ENCODE measurements at regions not wholly inside any gene's neighbourhood (a gene's known extent, or its start where the extent isn't known, plus 50 kb on each side); places are given as distances from the start of the nearest gene placed in this dataset.

DNA sequence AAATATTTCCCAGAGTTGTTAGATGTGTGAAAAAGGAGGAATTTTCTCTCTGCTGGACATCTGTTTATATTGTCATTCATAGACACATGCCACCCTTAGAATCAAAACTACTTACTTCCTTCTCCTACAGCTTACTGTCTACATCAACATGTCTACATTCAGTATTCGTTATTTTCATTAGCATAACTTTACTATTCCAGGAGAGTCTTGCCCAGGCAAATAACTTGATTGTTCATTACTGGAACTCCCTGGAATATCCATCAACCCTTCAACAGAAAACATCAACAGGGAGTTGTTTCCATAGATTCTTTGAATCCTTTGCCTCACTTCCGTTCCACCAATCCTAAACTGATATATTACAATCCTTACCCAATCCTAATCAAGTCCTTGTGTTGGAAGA lies 457.5 kb upstream of the ZNF608 start:
- no peak for DNase-seq (ENCODE audit: low spot score)

DNA sequence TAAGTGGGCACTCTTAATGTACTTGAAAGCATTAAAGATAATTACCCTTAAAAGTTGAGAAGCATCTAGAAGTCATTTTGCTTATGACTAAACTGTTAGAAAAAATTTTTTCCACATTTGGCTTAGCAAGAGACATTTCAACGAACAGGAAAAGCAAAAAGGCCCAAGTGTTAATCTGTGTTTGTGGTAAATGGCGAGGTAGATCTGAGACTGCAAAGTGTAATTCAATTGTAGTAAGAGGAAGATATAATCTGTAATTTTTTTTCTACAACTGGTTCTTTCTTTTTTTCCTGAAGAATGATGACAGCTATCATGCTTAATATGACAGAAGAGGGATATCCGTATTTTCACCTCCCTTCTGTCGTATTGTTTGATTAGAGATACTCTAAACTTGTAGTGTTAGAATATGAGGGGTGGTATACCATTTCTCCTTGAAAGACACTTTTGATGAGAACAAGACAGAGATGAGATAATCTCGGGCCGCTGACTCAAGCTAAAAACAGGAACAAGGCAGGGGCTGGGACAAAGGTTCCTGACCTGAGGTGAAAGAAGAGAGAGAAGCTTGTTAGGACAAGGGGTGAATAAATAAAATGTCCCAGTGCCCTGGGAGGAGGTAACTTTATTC lies 459.3 kb upstream of the ZNF608 start:
- DNase-seq (ENCODE audit: low spot score), result no peak

DNA sequence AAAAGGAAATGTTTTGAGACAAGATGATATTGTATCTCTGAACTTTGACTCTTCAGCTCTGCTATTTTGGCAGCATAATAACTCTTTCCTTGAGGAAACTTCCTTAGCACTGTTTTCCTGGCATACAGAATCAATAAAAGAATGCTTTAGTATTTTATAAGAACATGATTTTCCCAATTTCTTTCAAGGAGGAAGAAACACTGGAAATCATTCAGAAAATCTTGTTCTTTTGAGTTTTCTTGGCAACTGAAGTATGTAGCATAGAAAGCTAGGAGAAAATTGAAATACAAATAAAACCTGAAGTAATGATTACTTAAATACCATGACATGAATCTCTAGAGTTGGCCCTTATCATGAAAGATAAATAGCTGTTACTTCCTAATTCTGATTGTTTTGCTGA lies 461.4 kb upstream of the ZNF608 start:
- no peak for DNase-seq (ENCODE audit: low spot score)

GRCh38 chr5:125209650-125210049 lies 463.2 kb upstream of the ZNF608 start:
- no peak for DNase-seq (ENCODE audit: low spot score)

DNA sequence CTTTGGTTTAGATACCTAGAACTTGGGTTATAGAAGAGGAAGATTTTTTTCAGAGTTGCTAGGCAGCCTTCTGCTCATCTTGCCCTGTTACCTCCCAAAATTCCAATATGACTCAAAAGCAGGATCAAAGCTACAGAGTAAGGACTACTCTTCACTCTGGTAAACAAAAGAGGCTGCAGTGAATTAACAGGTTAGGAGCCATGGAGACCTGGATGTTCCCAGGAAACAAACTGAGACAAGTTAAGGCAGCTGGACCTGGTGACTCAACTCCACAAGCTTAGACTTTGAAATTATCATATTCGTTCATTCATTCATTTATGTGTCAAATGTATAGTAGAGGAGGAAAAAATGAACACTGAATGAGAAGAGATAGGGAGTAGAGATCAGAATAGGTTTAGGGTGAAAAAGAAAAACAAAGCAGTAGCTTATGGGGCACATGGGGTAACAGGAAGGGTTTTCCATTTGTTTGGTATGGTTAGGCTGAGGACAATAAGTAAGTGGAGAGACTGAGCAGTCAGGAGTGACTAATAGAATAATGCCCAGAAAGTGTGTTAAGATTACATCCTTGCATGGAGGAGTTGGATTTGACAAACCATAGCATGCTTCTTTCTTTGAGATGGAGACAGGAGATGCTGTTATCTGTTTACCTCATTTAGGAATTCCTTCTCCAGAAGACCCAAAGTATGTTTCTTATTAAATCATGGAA lies 464.0 kb upstream of the ZNF608 start:
- DNase-seq (ENCODE audit: low spot score), result no peak

DNA sequence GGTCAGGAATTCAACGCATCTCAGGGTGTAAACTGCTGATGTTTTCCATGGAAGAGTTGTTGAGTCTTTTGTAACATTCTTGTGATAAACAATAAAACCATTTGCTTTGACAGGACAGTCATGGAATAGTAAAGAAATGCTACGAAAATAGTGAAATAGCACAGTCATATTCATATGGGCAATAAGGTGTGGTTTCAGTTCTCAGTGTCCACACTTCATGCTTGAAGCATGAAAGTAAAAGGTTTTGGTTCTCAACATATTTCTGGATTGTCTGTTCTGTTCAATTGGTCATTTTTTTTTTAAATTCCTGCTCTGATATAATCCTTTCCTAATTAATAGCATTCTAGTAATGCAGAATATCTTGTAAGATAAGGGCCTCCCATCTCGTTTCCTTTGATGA lies 467.6 kb upstream of the ZNF608 start:
- DNase-seq (ENCODE audit: low spot score), result no peak

- DNase-seq (ENCODE audit: low spot score), result no peak
Observed at GRCh38 chr5:125215593-125215992, 469.2 kb upstream of the ZNF608 start.

GRCh38 chr5:125219710-125220109 lies 473.3 kb upstream of the ZNF608 start:
- no peak for DNase-seq (ENCODE audit: low spot score)

- no peak for DNase-seq (ENCODE audit: low spot score)
Observed at GRCh38 chr5:125220284-125220683, 473.8 kb upstream of the ZNF608 start.

GRCh38 chr5:125222597-125223240 lies 476.3 kb upstream of the ZNF608 start:
- DNase-seq (ENCODE audit: low spot score), result no peak

GRCh38 chr5:125225424-125225823 lies 479.0 kb upstream of the ZNF608 start:
- DNase-seq (ENCODE audit: low spot score), result no peak

- DNase-seq (ENCODE audit: low spot score), result no peak
Observed at GRCh38 chr5:125226825-125227224, 480.4 kb upstream of the ZNF608 start.

DNA sequence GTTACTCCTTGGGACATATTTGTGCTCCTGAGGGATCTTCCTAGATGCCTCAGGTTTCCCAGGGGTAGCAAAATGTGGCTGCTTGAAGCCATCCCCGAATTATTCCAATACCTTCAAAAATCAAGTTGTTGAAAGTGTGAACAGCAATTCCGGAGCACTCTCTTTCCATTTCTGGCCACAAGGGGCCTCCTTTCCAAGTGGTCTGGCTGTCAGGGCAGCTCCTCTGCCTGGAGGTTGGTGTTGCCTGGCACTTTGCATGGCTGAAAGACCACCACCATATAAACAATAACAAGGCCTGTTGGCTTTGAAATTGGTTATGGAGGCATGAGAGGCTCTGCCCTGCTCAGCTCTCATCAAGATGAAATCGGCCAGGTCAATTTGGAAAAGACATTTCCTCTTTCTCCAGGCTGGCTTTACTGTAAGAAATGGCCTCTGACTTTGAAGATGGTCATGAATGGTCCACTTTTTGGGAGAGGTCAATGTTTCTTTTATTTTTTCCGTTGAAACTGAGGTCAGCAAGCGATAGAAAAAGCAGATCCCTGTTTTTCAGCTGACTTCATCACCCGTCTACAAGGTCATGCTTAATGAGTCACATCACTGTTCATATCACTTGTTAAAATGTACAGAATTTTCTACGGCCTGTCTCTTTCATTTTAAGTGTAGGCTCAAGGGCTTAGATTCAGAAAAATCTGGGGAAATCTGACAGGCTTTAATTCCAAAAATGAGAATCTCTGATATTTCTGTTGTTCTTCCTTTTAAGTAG lies 481.1 kb upstream of the ZNF608 start:
- DNase-seq (ENCODE audit: low spot score), result no peak

DNA sequence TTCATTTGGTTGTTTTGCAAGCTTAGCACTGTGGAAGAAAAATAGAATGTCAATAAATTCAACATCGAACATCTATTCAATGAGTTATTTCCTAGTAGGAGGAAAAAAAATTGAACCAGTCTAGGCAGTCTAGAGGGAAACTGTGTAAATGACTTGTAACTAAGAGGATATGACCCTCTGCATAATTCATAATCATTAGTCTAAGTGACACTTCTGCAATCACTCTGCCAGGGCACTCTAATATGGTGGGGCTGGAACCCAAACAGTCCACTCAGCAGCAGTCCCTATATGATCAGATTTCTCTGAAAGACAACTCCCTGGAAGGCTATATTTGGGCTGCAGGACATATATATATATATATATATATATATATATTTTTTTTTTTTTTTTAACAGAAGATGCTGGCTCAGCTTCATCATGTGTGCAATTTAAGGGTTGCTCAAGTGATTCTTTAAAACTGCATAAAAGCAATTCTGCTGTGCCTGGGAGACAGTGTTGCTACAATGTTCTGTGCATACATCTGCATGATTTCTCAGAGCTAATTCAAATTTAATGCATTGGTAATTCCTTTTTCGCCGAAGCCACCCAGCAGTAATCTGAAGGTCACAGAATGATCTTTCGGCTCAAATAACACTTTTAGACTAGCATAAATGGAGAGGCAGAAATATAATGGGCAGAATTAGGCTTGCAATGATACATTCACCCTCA lies 482.1 kb upstream of the ZNF608 start:
- DNase-seq (ENCODE audit: low spot score), result no peak

DNA sequence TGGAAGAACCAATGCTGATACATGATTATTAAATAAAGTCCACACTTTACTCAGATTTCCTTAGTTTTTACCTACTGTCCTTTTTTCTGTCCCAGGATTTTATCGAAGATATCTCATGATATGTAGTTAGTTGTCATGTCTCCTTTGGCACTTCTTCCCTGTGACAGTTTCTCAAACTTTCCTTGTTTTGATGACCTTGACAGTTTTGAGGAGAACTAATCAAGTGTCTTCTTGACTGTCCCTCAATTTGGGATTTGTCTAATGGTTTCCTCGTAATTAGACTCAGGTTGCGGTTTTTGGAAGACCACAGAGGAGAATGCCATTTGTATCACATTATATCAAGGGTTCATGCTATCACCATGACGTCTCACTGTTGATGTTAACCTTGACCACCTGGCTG lies 483.1 kb upstream of the ZNF608 start:
- DNase-seq (ENCODE audit: low spot score), result no peak

GRCh38 chr5:125232779-125233230 lies 486.4 kb upstream of the ZNF608 start:
- DNase-seq (ENCODE audit: low spot score), result no peak

GRCh38 chr5:125233944-125234343 lies 487.5 kb upstream of the ZNF608 start:
- DNase-seq (ENCODE audit: low spot score), result no peak

- DNase-seq (ENCODE audit: low spot score), result no peak
Observed at GRCh38 chr5:125236007-125236406, 489.6 kb upstream of the ZNF608 start.

DNA sequence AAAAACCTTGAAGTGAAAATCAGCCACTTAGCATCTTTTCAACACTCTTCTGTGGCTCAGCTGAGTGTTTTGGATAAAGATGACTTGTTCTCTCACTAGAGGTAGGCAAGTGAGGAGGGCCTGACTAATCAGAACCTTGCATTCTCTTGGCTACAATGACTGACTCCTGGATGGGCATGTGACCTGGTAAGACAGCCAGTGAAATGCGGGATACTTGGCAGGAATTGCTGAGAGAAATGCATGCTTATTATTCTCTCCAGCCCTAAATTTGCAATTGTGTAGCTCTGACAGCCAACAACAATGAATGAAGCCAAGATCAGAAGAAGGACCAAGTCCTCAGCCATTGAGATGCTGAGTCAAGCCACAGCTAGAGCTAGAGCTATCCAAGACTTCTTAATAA lies 490.5 kb upstream of the ZNF608 start:
- no peak for DNase-seq (ENCODE audit: low spot score)

DNA sequence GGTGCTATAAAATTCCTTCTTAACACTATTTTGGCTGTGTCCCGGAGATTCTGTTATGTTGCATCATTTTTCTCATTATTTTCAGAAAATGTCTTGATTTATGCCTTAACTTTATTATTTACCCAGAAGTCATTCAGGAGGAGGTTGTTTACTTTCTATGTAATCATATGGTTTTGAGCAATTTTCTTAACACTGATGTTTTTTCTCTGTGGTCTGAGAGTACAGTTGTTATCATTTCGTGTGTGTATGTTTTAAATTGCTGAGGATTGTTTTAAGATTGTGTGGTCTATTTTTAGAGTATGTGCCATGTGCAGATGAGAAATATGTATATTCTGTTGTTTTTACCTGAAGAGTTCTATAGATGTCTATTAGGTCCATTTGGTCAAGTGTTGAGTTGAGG lies 498.1 kb upstream of the ZNF608 start:
- no peak for DNase-seq (ENCODE audit: low spot score)

DNA sequence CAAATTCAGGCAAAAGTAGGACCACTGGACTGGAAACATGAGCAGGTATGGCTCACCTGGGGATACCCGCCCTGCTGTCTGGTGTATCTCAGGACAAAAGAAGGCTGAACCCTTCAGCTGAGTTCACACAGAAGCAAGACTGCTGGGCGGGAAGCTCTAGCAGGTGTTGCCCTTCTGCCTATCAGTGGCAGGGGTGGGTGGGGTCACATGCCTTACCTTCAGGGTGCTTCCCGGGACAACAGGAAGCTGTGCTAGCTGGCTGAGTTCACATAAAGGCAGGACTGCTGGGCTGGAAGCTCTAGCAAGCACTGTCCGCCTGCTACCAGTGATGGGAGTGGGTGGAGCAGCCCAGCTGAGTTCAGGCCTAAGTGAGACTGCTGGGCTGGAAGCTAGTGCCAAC lies 498.8 kb upstream of the ZNF608 start:
- no peak for DNase-seq (ENCODE audit: low spot score)

DNA sequence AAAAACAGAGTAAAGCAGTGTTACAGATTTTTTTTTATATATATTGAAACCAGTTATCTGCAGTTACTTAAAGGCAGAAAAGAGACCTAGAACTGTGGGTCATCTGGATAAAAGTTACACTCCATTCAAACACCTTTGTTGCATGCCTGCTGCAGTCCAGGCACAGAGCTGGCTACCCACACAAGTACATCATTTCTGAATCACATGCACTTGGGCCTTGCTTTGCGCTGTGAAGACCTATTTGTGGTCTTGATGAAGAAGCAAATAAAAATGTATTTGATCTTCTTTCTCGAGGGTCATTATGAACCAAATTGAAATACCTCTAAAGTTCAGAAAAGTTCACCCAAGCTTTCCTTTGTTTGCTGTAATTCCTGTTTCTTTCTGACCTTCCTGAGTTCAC lies 503.0 kb upstream of the ZNF608 start:
- no peak for DNase-seq (ENCODE audit: low spot score)

Data from kidney capillary endothelial cell (primary cell).